ENCODE measurements at regions not wholly inside any gene's neighbourhood (a gene's known extent, or its start where the extent isn't known, plus 50 kb on each side); places are given as distances from the start of the nearest gene placed in this dataset.

- DNase-seq (ENCODE audit: low read depth) (no peak), FAIRE-seq (no peak)
- H3K27me3 ChIP-seq (ENCODE audit: control insufficient read depth, insufficient read depth, low read length) = no peaks in the 10 kb centered on the region
- H3K4me3 ChIP-seq (ENCODE audit: low read depth, low read length) = no peak overlapping the region
- H3K36me3 ChIP-seq (ENCODE audit: control insufficient read depth, insufficient read depth, low read length) = no peaks in the 10 kb centered on the region
- no peak for TF ChIP-seq CTCF (IDR thresholded peaks at IDR 0.05; ENCODE audit: insufficient read depth, low read length, severe bottlenecking)
Measured at GRCh38 chr10:44083719-44084400, 301.0 kb downstream of the CXCL12 start.

GRCh38 chr10:44071479-44071878 is 313.4 kb downstream of the CXCL12 start:
- no peak overlapping the region for H3K4me3 ChIP-seq (ENCODE audit: low read depth, low read length)
- FAIRE-seq = no peak
- H3K36me3 ChIP-seq (ENCODE audit: control insufficient read depth, insufficient read depth, low read length) = no peaks in the 10 kb centered on the region
- no peak for TF ChIP-seq CTCF (IDR thresholded peaks at IDR 0.05; ENCODE audit: insufficient read depth, low read length, severe bottlenecking)
- H3K27me3 ChIP-seq (ENCODE audit: control insufficient read depth, insufficient read depth, low read length) = no peaks in the 10 kb centered on the region
- no peak for DNase-seq (ENCODE audit: low read depth)

- no peak for DNase-seq (ENCODE audit: low read depth)
- FAIRE-seq = no peak
- TF ChIP-seq CTCF (IDR thresholded peaks at IDR 0.05; ENCODE audit: insufficient read depth, low read length, severe bottlenecking) = no peak
- Histone ChIP-seq H3K4me3 (ENCODE audit: low read depth, low read length) (no peak overlapping the region), H3K36me3 (ENCODE audit: control insufficient read depth, insufficient read depth, low read length) (no peaks in the 10 kb centered on the region), H3K27me3 (ENCODE audit: control insufficient read depth, insufficient read depth, low read length) (no peaks in the 10 kb centered on the region)
Measured at GRCh38 chr10:44070282-44070681, 314.6 kb downstream of the CXCL12 start.

GRCh38 chr10:44069573-44069972 is 315.3 kb downstream of the CXCL12 start:
- no peak for TF ChIP-seq CTCF (IDR thresholded peaks at IDR 0.05; ENCODE audit: insufficient read depth, low read length, severe bottlenecking)
- Histone ChIP-seq H3K27me3 (ENCODE audit: control insufficient read depth, insufficient read depth, low read length) (no peaks in the 10 kb centered on the region), H3K36me3 (ENCODE audit: control insufficient read depth, insufficient read depth, low read length) (no peaks in the 10 kb centered on the region), H3K4me3 (ENCODE audit: low read depth, low read length) (no peak overlapping the region)
- DNase-seq (ENCODE audit: low read depth) = no peak
- no peak for FAIRE-seq

- no peaks in the 10 kb centered on the region for H3K27me3 ChIP-seq (ENCODE audit: control insufficient read depth, insufficient read depth, low read length)
- no peaks in the 10 kb centered on the region for H3K36me3 ChIP-seq (ENCODE audit: control insufficient read depth, insufficient read depth, low read length)
- DNase-seq (ENCODE audit: low read depth) (no peak), FAIRE-seq (no peak)
- H3K4me3 ChIP-seq (ENCODE audit: low read depth, low read length) = no peak overlapping the region
- no peak for TF ChIP-seq CTCF (IDR thresholded peaks at IDR 0.05; ENCODE audit: insufficient read depth, low read length, severe bottlenecking)
Measured at GRCh38 chr10:44068716-44069482, 316.0 kb downstream of the CXCL12 start.

Data from bronchial epithelial cell (primary cell).